NCI-H2227 treated with DMSO at 0.1 percent for 48 hours (cell line): ENCODE measurements at regions not wholly inside any gene's neighbourhood (a gene's known extent, or its start where the extent isn't known, plus 50 kb on each side); places are given as distances from the start of the nearest gene placed in this dataset.
"Not testable (repeated sequence)": the region's sequence is repeated elsewhere in the genome, so short reads cannot be mapped to it uniquely, and the experiment has no call there.

ENCODE experiments used
- DNase-seq: peaks from one replicate; lab custom pipeline; 2025; lab: John Stamatoyannopoulos, UW

DNA sequence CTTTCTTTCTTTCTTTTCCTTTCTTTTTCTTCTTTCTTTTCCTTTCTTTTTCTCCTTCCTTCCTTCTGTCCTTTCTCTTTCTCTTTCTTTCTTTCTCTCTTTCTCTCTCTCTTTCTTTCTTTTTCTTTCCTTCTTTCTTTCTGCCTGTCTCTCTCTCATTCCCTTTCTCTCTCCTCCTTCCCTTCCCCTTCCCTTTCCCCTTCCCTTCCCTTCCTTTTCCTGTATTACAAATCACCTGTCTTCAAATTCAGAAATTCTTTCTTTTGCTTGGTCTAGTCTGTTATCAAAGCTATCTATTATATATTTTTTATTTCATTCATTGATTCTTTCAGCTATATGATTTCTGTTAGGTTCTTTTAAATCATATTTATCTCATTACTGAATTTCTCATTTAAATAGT is 315.2 kb upstream of the NOX3 start:
- no peak for DNase-seq

DNA sequence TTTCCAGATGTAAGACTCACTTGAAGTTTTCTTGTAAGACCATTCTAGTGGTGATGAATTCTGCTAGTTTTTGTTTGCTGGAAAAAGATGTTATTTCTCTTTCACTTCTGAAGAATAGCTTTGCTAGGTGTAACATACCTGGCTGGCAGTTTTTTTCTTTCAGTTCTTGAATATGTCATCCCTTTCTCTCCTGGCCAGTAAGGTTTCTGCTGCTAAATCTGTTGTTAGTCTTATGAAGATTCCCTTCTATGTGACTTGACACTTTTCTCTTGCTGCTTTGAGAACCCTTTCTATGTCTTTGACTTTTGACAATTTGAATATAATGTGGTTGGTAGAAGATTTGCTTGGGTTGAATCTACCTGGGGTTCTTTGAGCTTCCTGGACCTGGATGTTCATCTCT is 314.7 kb upstream of the NOX3 start:
- no peak for DNase-seq

- no peak for DNase-seq
Measured at GRCh38 chr6:155765275-155766194, 309.9 kb upstream of the NOX3 start.

- DNase-seq: no peak
Measured at GRCh38 chr6:155762649-155763048, 307.0 kb upstream of the NOX3 start.

DNA sequence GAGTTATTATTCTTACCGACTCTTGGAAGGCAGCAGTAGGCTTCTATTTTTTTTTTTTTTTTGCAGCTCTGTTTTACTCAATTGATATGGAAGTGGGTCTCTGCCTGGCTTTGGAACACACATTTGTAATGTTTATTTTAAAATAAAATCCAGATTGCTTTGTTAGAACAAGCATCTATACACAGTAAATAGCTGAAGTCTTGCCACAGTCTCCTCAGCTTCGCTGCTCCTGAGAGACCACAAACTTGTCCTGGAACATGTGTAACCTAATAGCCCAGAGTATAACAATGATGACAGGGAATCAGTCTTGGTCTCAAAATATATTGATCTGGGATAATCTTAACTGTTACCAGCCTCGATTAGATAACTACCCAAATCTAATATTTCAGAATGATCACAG is 299.8 kb upstream of the NOX3 start:
- DNase-seq: no peak

DNA sequence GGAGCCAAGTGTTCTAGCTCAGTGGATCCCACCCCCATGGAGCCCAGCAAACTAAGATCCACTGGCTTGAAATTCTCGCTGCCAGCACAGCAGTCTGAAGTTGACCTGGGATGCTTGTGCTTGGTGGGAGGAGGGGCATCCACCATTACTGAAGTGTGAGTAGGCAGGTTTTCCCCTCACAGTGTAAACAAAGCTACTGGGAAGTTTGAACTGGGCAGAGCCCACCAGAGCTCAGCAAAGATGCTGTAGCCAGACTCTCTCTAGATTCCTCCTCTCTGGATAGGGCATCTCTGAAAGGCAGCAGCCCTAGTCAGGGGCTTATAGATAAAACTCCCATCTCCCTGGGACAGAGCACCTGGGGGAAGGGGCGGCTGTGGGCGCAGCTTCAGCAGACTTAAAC is 293.1 kb upstream of the NOX3 start:
- not testable (repeated sequence) for DNase-seq

DNA sequence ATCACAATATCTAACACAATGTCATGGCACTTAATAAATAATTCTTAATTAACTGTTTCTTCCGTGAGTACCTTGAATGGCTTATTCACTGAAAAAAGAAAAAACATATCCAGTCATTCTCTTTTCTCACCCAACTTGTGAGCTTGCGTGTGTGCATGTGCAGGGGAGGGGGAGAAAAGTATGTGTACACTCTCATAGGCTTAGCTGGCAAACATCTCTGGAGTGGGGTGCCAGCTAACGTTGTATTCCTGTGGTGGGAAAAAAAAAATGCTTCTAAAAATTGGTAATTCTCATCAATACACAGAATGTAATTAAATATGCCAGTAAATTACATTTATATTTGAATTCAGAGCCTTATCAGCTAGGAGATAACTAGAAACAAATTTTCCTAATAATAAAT is 291.9 kb upstream of the NOX3 start:
- no peak for DNase-seq

DNA sequence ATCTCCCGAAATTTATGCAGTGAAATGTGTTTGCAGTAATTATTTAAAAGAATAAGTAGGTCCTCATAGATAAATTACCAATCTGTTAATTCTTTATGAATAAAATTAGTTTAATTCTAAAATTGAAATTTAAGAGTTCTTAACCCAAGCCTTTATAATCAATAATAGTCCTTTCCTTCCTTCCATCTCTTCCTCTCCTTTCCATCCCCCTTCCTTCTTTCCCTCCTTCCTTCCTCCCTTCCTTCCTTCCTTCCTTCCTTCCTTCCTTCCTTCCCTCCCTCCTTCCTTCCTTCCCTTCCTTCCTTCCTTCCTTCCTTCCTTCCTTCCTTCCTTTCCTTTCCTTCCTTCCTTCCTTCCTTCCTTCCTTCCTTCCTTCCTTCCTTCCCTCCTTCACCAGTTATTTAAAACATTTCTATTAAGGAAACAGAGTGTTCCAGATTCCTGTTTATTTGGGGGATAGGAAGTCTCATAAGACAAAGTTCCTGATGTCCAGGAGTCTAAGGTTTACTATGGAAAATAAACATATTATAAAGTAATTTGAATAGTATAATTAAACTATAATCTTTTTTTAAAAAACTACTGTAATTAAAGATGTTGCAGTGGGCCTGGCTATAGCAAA is 285.3 kb upstream of the NOX3 start:
- no peak for DNase-seq

- DNase-seq: no peak
Measured at GRCh38 chr6:155738602-155739105, 283.0 kb upstream of the NOX3 start.

GRCh38 chr6:155717374-155717773 is 261.7 kb upstream of the NOX3 start:
- no peak for DNase-seq

- no peak for DNase-seq
Measured at GRCh38 chr6:155710704-155711103, 255.1 kb upstream of the NOX3 start.

DNA sequence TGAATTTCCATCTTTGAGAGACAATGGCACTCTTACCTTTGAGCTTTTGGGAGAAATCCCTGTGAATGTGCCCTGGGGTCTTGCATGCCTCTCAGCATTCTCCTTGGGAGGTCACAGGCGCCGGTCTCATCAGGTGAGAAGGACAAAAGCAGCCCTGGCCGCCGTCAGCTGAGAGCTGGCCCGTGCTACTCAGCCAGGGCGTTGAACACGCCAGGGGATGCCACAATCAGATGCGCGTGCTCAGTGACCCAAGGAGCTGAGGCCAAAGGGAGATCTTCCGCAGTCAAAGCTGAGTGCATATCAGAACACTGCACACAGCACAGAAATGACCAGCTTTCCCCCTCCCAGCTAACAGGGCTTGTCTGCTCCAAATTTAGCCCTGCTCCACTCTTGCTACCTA is 253.6 kb upstream of the NOX3 start:
- DNase-seq: no peak

DNA sequence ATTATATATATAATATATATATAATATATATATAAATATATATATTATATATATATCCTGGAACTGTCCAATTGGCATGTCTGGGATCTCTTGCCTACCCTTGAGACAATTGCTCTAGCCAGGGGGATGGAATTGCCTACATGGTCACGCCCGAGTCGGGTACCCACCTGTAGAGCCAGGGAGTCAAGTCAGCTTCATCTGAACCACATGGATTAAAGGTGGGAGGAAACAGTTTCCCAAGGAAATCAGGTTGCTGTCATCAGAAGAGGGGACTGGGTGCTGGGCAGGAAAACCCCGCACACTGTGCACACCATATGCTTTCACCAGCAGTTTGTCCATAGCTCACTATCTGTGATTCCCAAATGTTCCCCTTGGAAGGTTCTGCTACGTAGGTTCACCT is 252.5 kb upstream of the NOX3 start:
- DNase-seq: no peak

GRCh38 chr6:155706806-155707205 is 251.2 kb upstream of the NOX3 start:
- no peak for DNase-seq

DNA sequence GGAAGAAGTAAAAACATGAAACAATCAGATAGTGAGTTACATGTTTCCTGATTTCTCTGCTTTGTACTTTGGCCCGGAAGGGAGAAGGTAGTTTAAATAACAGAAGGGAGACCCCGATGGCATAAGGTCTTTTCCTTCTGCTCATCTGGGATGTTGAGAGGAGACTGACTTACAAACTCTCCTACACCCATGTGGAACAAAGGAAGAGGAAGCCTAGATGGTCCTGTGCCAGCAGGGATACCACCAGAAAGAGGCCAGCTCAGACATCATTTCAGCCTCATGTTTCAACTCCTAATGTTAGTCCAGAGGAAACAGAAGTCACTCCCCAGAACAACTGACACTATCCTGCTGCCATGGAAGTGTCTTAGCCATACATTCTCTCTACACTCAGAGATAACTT is 250.7 kb upstream of the NOX3 start:
- no peak for DNase-seq

DNA sequence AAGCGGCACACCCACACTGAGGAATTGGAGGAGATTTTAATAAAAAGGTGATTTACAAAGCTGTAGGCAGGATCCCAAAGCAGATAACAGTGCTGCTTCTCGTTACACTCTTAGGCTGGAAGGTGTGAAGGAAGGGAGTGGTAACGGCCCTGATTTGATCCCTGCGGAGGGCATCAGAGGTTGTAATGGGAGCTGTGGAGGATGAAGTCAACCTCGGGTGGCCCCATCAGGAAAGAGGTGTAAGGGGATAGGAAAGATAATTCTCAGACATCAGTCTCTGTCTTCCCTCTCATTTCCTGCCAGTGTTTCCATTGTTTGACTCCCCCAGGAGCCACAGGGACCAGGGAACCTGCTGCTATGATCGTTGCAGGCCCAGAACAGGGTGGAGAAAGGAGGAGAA is 245.7 kb upstream of the NOX3 start:
- no peak for DNase-seq

GRCh38 chr6:155695495-155695894 is 239.9 kb upstream of the NOX3 start:
- no peak for DNase-seq

DNA sequence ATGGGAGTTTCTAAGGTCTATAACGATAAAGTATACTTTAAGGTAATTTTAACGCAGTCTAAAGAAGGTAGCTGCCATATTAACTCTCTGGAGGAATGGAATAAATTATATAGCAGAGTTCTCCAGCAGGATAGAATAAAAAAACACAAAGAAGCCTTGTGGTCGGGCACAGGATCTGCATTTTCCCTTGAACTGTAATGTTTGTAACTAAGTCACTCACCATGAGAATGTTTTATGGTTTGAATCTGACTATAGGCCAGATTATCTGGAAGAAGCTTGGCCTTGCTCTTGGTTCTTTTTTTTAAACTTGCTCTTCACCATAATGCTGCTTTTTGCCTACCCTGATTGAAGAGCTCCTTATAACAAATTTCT is 238.8 kb upstream of the NOX3 start:
- DNase-seq: no peak

GRCh38 chr6:155693573-155694418 is 238.2 kb upstream of the NOX3 start:
- DNase-seq: peak; percentile 11

DNA sequence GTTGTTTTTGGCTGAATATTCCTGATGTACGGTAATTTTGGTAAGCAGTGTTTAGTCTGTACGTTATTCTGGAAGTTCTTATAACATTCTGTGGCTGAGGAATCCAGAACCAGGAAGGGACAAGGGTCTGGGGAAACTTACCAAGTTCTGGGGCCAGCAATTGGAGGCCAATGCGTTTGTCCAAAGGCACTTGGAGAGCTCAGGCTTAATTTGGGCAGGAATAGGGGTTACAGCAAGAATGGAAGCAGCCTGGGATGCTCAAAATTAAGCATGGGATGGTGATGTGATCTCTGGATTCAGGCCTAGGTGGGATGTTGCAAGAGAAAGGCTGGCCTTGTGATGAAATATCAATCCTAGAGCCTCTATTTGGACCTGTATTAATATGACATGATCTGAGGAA is 235.2 kb upstream of the NOX3 start:
- no peak for DNase-seq

DNA sequence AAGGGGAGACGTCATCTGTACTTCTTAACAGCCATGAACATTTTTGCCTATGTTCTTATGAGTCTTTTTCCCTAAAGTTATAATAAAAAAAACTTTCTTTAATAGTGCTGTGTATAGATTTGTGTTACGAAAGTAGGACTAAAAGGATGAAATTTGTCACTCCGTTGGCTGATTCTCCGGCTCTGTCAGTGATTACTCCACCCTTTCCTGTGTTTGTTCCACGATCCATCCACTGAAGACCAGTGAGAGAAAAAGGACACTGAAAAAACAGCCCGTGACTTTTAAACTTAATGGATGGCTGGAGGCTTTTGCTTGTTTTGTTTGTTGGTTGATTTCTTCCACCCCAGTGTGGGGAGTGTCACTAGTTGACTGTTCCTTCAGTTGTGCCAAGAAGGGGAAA is 232.0 kb upstream of the NOX3 start:
- no peak for DNase-seq

DNA sequence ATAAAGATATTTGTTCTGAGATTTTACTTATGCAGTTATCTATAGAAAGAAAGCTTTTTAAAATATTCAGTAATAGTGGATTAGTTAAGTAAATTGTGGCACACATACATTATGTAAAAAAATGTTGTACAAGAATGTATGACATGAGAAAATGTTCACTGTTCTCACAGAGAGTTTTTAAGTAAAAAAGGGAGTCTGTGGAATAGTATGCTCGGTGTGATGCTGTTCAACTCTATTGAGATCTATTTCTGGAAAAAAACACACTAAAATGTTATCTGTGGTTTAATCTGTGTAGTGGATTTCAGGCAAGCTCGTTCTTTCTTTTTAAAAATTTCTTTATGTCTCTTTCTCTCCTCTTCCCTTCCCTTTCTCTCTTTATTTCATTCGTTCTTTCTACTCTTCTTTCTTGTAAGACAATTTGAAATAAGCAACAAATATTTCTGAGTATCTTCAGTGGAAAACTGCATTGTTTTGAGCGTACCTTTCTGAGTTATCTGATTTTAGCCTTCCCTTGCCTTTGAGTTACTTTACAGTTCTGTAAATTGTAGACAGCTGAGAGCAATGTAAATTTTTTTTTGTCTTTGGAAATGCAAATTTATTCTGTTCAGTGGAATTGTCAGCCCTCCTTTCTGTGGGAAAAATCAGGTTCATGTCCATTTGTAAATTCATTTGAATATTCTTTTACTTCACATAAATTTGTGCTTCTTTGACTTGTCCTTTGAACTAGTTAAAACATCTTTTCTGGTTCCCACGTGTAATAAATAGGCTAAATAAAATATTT is 229.0 kb upstream of the NOX3 start:
- DNase-seq: no peak
